ENCODE measurements at regions not wholly inside any gene's neighbourhood (a gene's known extent, or its start where the extent isn't known, plus 50 kb on each side); places are given as distances from the start of the nearest gene placed in this dataset.
"Not testable (repeated sequence)": the region's sequence is repeated elsewhere in the genome, so short reads cannot be mapped to it uniquely, and the experiment has no call there.

DNA sequence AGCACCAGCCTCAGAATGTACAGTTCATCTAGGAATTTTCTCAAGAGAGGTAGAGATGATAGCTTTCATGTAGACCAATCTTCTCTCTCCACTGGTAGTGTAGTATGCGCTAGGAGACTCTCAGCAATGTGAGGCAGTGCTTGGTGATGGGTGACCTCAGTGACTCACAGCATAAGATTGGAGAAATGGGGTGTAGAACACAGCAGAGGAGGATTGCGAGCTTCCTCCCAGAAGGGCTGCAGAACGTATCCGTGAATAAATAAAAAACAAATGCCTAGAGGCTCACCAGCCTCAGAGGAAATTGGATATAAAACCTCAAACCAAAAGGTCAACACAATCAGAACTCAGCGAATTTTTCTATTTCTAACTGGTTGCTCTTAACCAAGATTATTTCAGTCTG, 182.9 kb upstream of the RXFP2 start:
- no peak overlapping the region for H2AFZ ChIP-seq (ENCODE audit: control insufficient read depth, low read length)
- H3K9me1 ChIP-seq (ENCODE audit: control insufficient read depth, extremely low read depth, insufficient read depth, low read length): no peaks in the 10 kb centered on the region
- no peak overlapping the region for H3K27ac ChIP-seq (ENCODE audit: control insufficient read depth, insufficient read depth, low read length)
- TF ChIP-seq EZH2 (IDR thresholded peaks at IDR 0.05; ENCODE audit: low read length): no peak
- no peaks in the 10 kb centered on the region for H3K27me3 ChIP-seq (ENCODE audit: control insufficient read depth, extremely low read depth, insufficient read depth, low read length)
- H4K20me1 ChIP-seq (ENCODE audit: control insufficient read depth, extremely low read depth, insufficient read depth, low read length): no peaks in the 10 kb centered on the region
- H3K4me3 ChIP-seq (ENCODE audit: control insufficient read depth in 2 of 3, extremely low read depth in 1 of 3, insufficient read depth in 2 of 3, low read depth in 1 of 3, low read length in 3 of 3): no peak overlapping the region
- H3K4me1 ChIP-seq (ENCODE audit: control insufficient read depth, extremely low read depth, insufficient read depth, low read length): no peaks in the 10 kb centered on the region
- H3K9ac ChIP-seq (ENCODE audit: control insufficient read depth, extremely low read depth, insufficient read depth, low read length): no peak overlapping the region
- dilution Hi-C loops (cut with MboI; ENCODE audit: extremely low pct_ligation_motif_present, low sequenced_read_pairs): no loop called here
- no peak overlapping the region for H3K4me2 ChIP-seq (ENCODE audit: control insufficient read depth, extremely low read depth, insufficient read depth, low read depth, low read length)
- DNase-seq (ENCODE audit: low read depth, low spot score) (no peak), FAIRE-seq (no peak)
- no peaks in the 10 kb centered on the region for H3K79me2 ChIP-seq (ENCODE audit: control insufficient read depth, insufficient read depth, low read length)
- no peaks in the 10 kb centered on the region for H3K36me3 ChIP-seq (ENCODE audit: control insufficient read depth in 2 of 2, extremely low read depth in 1 of 2, insufficient read depth in 2 of 2, low read length in 2 of 2)
- H3K9me3 ChIP-seq (ENCODE audit: control insufficient read depth, low read depth, low read length): no peaks in the 10 kb centered on the region

DNA sequence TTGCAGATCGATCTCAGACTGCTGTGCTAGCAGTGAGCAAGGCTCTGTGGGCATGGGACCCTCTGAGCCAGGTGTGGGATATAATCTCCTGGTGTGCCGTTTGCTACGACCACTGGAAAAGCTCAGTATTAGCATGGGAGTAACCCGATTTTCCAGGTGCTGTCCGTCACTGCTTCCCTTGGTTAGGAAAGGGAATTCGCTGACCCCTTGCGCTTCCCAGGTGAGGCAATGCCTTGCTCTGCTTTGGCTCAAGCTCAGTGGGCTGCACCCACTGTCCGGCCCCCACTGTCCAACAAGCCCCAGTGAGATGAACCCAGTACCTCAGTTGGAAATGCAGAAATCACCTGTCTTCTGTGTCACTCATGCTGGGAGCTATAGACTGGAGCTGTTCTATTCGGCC, 155.1 kb upstream of the RXFP2 start:
- H3K27ac ChIP-seq (ENCODE audit: control insufficient read depth, insufficient read depth, low read length); H3K4me3 ChIP-seq (ENCODE audit: control insufficient read depth in 2 of 3, extremely low read depth in 1 of 3, insufficient read depth in 2 of 3, low read depth in 1 of 3, low read length in 3 of 3); DNase-seq (ENCODE audit: low read depth, low spot score); H3K79me2 ChIP-seq (ENCODE audit: control insufficient read depth, insufficient read depth, low read length); H3K9ac ChIP-seq (ENCODE audit: control insufficient read depth, extremely low read depth, insufficient read depth, low read length); FAIRE-seq; dilution Hi-C loops (cut with MboI; ENCODE audit: extremely low pct_ligation_motif_present, low sequenced_read_pairs); H3K9me3 ChIP-seq (ENCODE audit: control insufficient read depth, low read depth, low read length); H4K20me1 ChIP-seq (ENCODE audit: control insufficient read depth, extremely low read depth, insufficient read depth, low read length); H3K4me1 ChIP-seq (ENCODE audit: control insufficient read depth, extremely low read depth, insufficient read depth, low read length); H2AFZ ChIP-seq (ENCODE audit: control insufficient read depth, low read length); H3K4me2 ChIP-seq (ENCODE audit: control insufficient read depth, extremely low read depth, insufficient read depth, low read depth, low read length); H3K27me3 ChIP-seq (ENCODE audit: control insufficient read depth, extremely low read depth, insufficient read depth, low read length); H3K36me3 ChIP-seq (ENCODE audit: control insufficient read depth in 2 of 2, extremely low read depth in 1 of 2, insufficient read depth in 2 of 2, low read length in 2 of 2); H3K9me1 ChIP-seq (ENCODE audit: control insufficient read depth, extremely low read depth, insufficient read depth, low read length): not testable (repeated sequence)

GRCh38 chr13:31587698-31588266, 151.5 kb upstream of the RXFP2 start:
- FAIRE-seq (no peak), DNase-seq (ENCODE audit: low read depth, low spot score) (no peak)
- H3K9me3 ChIP-seq (ENCODE audit: control insufficient read depth, low read depth, low read length): no peaks in the 10 kb centered on the region
- no peaks in the 10 kb centered on the region for H3K9me1 ChIP-seq (ENCODE audit: control insufficient read depth, extremely low read depth, insufficient read depth, low read length)
- no peaks in the 10 kb centered on the region for H4K20me1 ChIP-seq (ENCODE audit: control insufficient read depth, extremely low read depth, insufficient read depth, low read length)
- no peak overlapping the region for H2AFZ ChIP-seq (ENCODE audit: control insufficient read depth, low read length)
- H3K36me3 ChIP-seq (ENCODE audit: control insufficient read depth in 2 of 2, extremely low read depth in 1 of 2, insufficient read depth in 2 of 2, low read length in 2 of 2): no peaks in the 10 kb centered on the region
- no peaks in the 10 kb centered on the region for H3K79me2 ChIP-seq (ENCODE audit: control insufficient read depth, insufficient read depth, low read length)
- H3K4me3 ChIP-seq (ENCODE audit: control insufficient read depth in 2 of 3, extremely low read depth in 1 of 3, insufficient read depth in 2 of 3, low read depth in 1 of 3, low read length in 3 of 3): no peak overlapping the region
- no peak for TF ChIP-seq EZH2 (IDR thresholded peaks at IDR 0.05; ENCODE audit: low read length)
- no peak for TF ChIP-seq CTCF (optimal IDR thresholded peaks at IDR 0.05 in 1 of 3, IDR thresholded peaks at IDR 0.05 in 1 of 3, conservative IDR thresholded peaks at IDR 0.05 in 1 of 3; ENCODE audit: extremely low read depth in 1 of 3, insufficient read depth in 2 of 3, low read length in 3 of 3)
- no peaks in the 10 kb centered on the region for H3K27me3 ChIP-seq (ENCODE audit: control insufficient read depth, extremely low read depth, insufficient read depth, low read length)
- H3K4me2 ChIP-seq (ENCODE audit: control insufficient read depth, extremely low read depth, insufficient read depth, low read depth, low read length): no peak overlapping the region
- no peak overlapping the region for H3K27ac ChIP-seq (ENCODE audit: control insufficient read depth, insufficient read depth, low read length)
- no peak overlapping the region for H3K9ac ChIP-seq (ENCODE audit: control insufficient read depth, extremely low read depth, insufficient read depth, low read length)
- no peaks in the 10 kb centered on the region for H3K4me1 ChIP-seq (ENCODE audit: control insufficient read depth, extremely low read depth, insufficient read depth, low read length)
- dilution Hi-C loops (cut with MboI; ENCODE audit: extremely low pct_ligation_motif_present, low sequenced_read_pairs): no loop called here

Data from keratinocyte (primary cell).